ENCODE measurements at regions not wholly inside any gene's neighbourhood (a gene's known extent, or its start where the extent isn't known, plus 50 kb on each side); places are given as distances from the start of the nearest gene placed in this dataset.

DNA sequence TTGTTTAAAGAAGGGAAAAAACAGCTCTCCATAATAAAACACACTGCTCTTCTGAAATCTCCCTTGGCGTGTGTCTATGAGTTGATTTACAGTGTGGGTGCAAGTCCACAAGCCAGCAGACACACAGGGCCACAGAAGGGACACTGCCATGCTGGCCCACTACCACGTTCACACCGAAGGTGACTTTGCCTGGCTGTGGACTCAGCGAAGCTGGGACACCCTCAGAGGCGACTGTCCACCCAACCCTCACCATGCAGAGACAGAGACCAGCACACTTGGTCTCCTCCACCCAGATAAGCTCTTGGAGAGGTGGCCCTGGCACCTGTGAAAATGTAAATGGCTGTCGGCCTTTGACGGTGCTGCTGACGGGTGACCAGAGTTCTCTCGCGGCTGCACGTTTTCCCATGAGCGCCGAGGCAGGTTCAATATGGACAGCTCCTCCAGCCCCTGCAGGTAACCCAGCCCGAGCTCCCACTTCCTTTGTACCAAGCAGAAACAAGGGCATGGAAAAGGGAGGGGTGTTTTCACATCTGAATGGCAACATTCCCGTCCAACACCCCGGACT lies 78.0 kb downstream of the YTHDF1 start:
- Histone ChIP-seq H3K36me3 (ENCODE audit: control insufficient read depth in 2 of 2, extremely low read depth in 1 of 2, insufficient read depth in 2 of 2, low read length in 2 of 2) (no peaks in the 10 kb centered on the region), H3K9me1 (replicated peaks; ENCODE audit: control insufficient read depth, extremely low read depth, insufficient read depth, low read length) (no peaks in the 10 kb centered on the region), H3K9me3 (replicated peaks; ENCODE audit: control insufficient read depth, insufficient read depth, low read length) (no peaks in the 10 kb centered on the region), H4K20me1 (replicated peaks; ENCODE audit: control insufficient read depth, extremely low read depth, insufficient read depth, low read length) (no peaks in the 10 kb centered on the region), H3K4me2 (ENCODE audit: insufficient read depth, low read length) (no peak overlapping the region), H3K4me1 (ENCODE audit: control insufficient read depth, extremely low read depth, insufficient read depth, low read length) (no peaks in the 10 kb centered on the region), H3K9ac (replicated peaks; ENCODE audit: extremely low read depth, insufficient read depth, low read length) (no peak overlapping the region), H3K27me3 (ENCODE audit: control insufficient read depth in 2 of 2, insufficient read depth in 2 of 2, low read length in 2 of 2) (no peaks in the 10 kb centered on the region), H2AFZ (ENCODE audit: low read depth, low read length) (no peak overlapping the region), H3K27ac (ENCODE audit: insufficient read depth, low read depth, low read length) (no peak overlapping the region), H3K4me3 (replicated peaks in 1 of 3; ENCODE audit: insufficient read depth in 1 of 3, low read depth in 1 of 3, low read length in 3 of 3) (no peak overlapping the region), H3K79me2 (ENCODE audit: control insufficient read depth, insufficient read depth, low read length) (no peaks in the 10 kb centered on the region)
- intact Hi-C loops (cut with micrococcal nuclease) = no loop called here
- dilution Hi-C loops (cut with MboI; ENCODE audit: extremely low pct_ligation_motif_present, low sequenced_read_pairs) = no loop called here
- TF ChIP-seq, protein P1, sequence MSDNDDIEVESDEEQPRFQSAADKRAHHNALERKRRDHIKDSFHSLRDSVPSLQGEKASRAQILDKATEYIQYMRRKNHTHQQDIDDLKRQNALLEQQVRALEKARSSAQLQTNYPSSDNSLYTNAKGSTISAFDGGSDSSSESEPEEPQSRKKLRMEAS (IDR thresholded peaks at IDR 0.05; ENCODE audit: insufficient read depth, insufficient read length) = no peak
- TF ChIP-seq EZH2 (IDR thresholded peaks at IDR 0.05; ENCODE audit: borderline replicate concordance, low read depth, low read length, severe bottlenecking) (no peak), JUN (IDR thresholded peaks at IDR 0.05; ENCODE audit: borderline replicate concordance, insufficient read depth, insufficient read length, low read depth) (no peak), GATA2 (IDR thresholded peaks at IDR 0.05; ENCODE audit: insufficient read depth, insufficient read length, low read depth, low read length) (no peak), FOS (IDR thresholded peaks at IDR 0.05; ENCODE audit: borderline replicate concordance, insufficient read depth, low read length) (no peak), MYC (IDR thresholded peaks at IDR 0.05; ENCODE audit: low read depth, low read length) (no peak), POLR2AphosphoS5 (IDR thresholded peaks at IDR 0.05; ENCODE audit: insufficient read depth, low read depth, low read length) (no peak), POLR2A (IDR thresholded peaks at IDR 0.05; ENCODE audit: low read depth, low read length) (no peak)
- TF ChIP-seq, protein P2, sequence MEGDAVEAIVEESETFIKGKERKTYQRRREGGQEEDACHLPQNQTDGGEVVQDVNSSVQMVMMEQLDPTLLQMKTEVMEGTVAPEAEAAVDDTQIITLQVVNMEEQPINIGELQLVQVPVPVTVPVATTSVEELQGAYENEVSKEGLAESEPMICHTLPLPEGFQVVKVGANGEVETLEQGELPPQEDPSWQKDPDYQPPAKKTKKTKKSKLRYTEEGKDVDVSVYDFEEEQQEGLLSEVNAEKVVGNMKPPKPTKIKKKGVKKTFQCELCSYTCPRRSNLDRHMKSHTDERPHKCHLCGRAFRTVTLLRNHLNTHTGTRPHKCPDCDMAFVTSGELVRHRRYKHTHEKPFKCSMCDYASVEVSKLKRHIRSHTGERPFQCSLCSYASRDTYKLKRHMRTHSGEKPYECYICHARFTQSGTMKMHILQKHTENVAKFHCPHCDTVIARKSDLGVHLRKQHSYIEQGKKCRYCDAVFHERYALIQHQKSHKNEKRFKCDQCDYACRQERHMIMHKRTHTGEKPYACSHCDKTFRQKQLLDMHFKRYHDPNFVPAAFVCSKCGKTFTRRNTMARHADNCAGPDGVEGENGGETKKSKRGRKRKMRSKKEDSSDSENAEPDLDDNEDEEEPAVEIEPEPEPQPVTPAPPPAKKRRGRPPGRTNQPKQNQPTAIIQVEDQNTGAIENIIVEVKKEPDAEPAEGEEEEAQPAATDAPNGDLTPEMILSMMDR (IDR thresholded peaks at IDR 0.05; ENCODE audit: extremely low read depth in 1 of 2, insufficient read depth in 1 of 2, low read depth in 1 of 2, low read length in 2 of 2) = no peak
- FAIRE-seq (no peak), DNase-seq (ENCODE audit: low read depth, low spot score) (no peak)
- BruUV-seq (replicated peaks) = no TSS peak
- POLR2A ChIA-PET = no interaction called here
- CTCF ChIA-PET = no interaction called here
